ENCODE measurements at regions not wholly inside any gene's neighbourhood (a gene's known extent, or its start where the extent isn't known, plus 50 kb on each side); places are given as distances from the start of the nearest gene placed in this dataset.

DNA sequence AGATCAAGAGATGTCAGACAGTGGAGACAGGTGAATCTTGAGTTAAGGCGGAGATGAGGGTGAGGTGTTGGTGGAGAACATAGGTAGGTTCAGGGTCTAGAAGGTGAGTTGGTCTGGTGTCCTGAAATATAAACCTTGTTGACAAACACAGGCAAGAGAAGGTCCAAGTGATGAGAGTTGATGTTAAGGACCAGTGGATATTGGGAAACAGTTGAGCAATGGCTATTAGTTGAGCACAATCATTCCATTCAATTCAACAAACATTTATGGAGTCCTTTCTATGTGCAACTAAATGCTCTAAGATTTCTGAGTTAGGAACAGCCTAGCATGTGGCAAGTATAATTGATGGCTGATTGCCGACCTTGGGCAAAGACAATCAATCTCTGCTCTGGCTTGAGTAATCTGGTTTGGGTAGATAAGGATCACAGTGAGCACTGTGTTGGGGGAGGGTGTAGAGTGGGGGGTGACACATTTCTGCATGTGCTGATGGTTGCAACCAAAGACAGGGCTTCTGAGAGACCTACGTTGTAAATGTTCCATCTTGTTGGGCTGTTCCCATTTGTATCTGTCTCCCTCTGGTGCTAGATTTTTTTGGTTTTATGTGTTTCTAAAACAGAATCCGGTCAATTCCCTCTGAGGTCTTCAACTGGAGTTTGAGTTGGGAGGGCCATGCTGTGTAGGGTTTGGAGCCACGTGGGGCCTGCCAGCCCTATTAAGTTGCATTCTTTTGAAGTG lies 201.1 kb downstream of the BAMBI start:
- Histone ChIP-seq H3K4me3 (ENCODE audit: low read depth, low read length, poor library complexity, severe bottlenecking) (no peak overlapping the region), H3K4me1 (ENCODE audit: insufficient read depth, low read length, poor library complexity, severe bottlenecking) (peaks cover 14% of the 10 kb centered on the region), H3K9me3 (ENCODE audit: low read depth, low read length, poor library complexity, severe bottlenecking) (no peaks in the 10 kb centered on the region), H3K27me3 (replicated peaks; ENCODE audit: insufficient read depth, low read depth, low read length, poor library complexity) (no peaks in the 10 kb centered on the region), H3K36me3 (ENCODE audit: insufficient read depth, low read length, poor library complexity, severe bottlenecking) (no peaks in the 10 kb centered on the region), H3K27ac (ENCODE audit: low read depth, low read length, poor library complexity, severe bottlenecking) (no peak overlapping the region)
- ChIA-PET POLR2A (ENCODE audit: low non-redundant PET) (no interaction called here), CTCF (no interaction called here)
- intact Hi-C loops (cut with micrococcal nuclease; ENCODE audit: unreplicated experiment), result loop anchor here (5.0 kb wide), 1 partner anchor 201 kb away; the partner anchor contains the start of gene BAMBI
- TF ChIP-seq, protein P1, sequence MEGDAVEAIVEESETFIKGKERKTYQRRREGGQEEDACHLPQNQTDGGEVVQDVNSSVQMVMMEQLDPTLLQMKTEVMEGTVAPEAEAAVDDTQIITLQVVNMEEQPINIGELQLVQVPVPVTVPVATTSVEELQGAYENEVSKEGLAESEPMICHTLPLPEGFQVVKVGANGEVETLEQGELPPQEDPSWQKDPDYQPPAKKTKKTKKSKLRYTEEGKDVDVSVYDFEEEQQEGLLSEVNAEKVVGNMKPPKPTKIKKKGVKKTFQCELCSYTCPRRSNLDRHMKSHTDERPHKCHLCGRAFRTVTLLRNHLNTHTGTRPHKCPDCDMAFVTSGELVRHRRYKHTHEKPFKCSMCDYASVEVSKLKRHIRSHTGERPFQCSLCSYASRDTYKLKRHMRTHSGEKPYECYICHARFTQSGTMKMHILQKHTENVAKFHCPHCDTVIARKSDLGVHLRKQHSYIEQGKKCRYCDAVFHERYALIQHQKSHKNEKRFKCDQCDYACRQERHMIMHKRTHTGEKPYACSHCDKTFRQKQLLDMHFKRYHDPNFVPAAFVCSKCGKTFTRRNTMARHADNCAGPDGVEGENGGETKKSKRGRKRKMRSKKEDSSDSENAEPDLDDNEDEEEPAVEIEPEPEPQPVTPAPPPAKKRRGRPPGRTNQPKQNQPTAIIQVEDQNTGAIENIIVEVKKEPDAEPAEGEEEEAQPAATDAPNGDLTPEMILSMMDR (conservative IDR thresholded peaks at IDR 0.05; ENCODE audit: low read depth, low read length), result peak; percentile 28; the same call in 1 of the 2 replicates
- TF ChIP-seq EZH2 (IDR thresholded peaks at IDR 0.05; ENCODE audit: borderline replicate concordance, low read depth, low read length, poor library complexity, severe bottlenecking), result no peak
- DNase-seq (ENCODE audit: low spot score), result no peak
- no TSS peak for BruUV-seq (replicated peaks)

DNA sequence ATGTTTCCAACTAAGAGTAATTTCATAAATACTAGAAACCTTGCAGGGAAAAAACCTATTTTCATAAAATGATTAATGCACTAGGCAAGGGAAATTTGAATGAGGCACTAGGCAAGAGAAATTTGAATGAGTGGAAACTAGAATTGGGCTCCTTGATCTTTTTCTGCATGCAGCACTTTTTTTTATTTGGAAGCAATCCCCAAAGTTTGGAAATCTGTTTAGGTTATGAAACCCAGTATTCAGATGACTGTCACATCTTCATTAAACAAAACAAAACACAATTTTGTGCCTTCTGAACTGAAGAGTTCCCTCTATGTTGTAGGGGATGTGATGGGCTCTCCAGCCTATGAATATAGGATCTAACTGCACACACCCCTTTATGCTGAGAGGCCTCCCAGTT lies 201.9 kb downstream of the BAMBI start:
- Histone ChIP-seq H3K4me1 (ENCODE audit: insufficient read depth, low read length, poor library complexity, severe bottlenecking) (peaks cover 14% of the 10 kb centered on the region), H3K27ac (ENCODE audit: low read depth, low read length, poor library complexity, severe bottlenecking) (no peak overlapping the region), H3K27me3 (replicated peaks; ENCODE audit: insufficient read depth, low read depth, low read length, poor library complexity) (no peaks in the 10 kb centered on the region), H3K4me3 (ENCODE audit: low read depth, low read length, poor library complexity, severe bottlenecking) (no peak overlapping the region), H3K9me3 (ENCODE audit: low read depth, low read length, poor library complexity, severe bottlenecking) (no peaks in the 10 kb centered on the region), H3K36me3 (ENCODE audit: insufficient read depth, low read length, poor library complexity, severe bottlenecking) (no peaks in the 10 kb centered on the region)
- ChIA-PET CTCF (no interaction called here), POLR2A (ENCODE audit: low non-redundant PET) (no interaction called here)
- no peak for DNase-seq (ENCODE audit: low spot score)
- BruUV-seq (replicated peaks), result no TSS peak
- TF ChIP-seq, protein P1 (conservative IDR thresholded peaks at IDR 0.05; ENCODE audit: low read depth, low read length), result no peak
- intact Hi-C loops (cut with micrococcal nuclease; ENCODE audit: unreplicated experiment), result loop anchor here (5.0 kb wide), 1 partner anchor 202 kb away; the partner anchor contains the start of gene BAMBI

DNA sequence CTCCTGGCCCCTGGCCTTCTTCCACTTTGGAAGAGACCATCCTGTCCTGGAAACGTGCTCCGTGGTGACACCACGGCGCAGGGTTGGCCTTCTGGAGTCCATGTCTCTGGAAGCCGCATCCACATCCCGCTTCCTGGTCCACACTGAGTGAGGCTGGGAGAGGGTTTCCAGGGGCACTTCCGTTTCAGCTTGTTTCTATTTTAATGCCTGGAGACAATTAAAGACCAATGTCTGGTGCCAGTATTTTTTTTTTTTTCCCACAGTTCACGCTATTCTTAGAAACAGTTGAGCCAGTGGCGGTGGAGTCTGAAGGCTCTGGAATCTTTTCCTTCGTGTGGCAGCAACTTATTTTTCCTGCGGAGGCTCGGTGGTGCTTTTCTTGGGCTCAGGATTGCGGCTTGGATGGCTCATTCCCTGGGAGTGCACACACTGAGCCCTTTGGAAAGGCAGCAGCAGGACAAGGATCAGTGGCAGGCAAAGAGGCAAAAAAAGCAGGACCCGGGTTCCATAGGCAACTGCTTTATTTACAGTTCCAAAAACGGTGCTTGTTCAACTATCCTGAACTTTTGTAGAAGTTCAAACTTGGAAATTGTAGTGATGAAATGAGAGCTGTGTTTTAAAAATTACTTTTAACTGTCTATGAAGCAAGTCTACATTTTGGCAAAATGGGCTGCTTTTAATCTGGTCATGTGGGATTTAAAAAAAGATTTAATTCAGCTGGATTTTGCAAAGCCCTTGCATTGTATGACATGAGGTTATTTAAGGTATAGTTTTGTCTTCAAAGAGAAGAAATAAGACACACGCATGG lies 202.8 kb downstream of the BAMBI start:
- ChIA-PET CTCF (no interaction called here), POLR2A (ENCODE audit: low non-redundant PET) (no interaction called here)
- H3K36me3 ChIP-seq (ENCODE audit: insufficient read depth, low read length, poor library complexity, severe bottlenecking), result no peaks in the 10 kb centered on the region
- DNase-seq (ENCODE audit: low spot score), result no peak
- TF ChIP-seq, protein P1 (conservative IDR thresholded peaks at IDR 0.05; ENCODE audit: low read depth, low read length), result no peak
- no peak for TF ChIP-seq EZH2 (IDR thresholded peaks at IDR 0.05; ENCODE audit: borderline replicate concordance, low read depth, low read length, poor library complexity, severe bottlenecking)
- no peak overlapping the region for H3K27ac ChIP-seq (ENCODE audit: low read depth, low read length, poor library complexity, severe bottlenecking)
- H3K4me1 ChIP-seq (ENCODE audit: insufficient read depth, low read length, poor library complexity, severe bottlenecking), result peaks cover 14% of the 10 kb centered on the region
- no peak overlapping the region for H3K4me3 ChIP-seq (ENCODE audit: low read depth, low read length, poor library complexity, severe bottlenecking)
- BruUV-seq (replicated peaks), result no TSS peak
- intact Hi-C loops (cut with micrococcal nuclease; ENCODE audit: unreplicated experiment), result loop anchor here (5.0 kb wide), 1 partner anchor 203 kb away; the partner anchor contains the start of gene BAMBI
- H3K9me3 ChIP-seq (ENCODE audit: low read depth, low read length, poor library complexity, severe bottlenecking), result no peaks in the 10 kb centered on the region
- no peaks in the 10 kb centered on the region for H3K27me3 ChIP-seq (replicated peaks; ENCODE audit: insufficient read depth, low read depth, low read length, poor library complexity)

All from A673 (cell line).